BLaER1 (cell line): ENCODE measurements at regions not wholly inside any gene's neighbourhood (a gene's known extent, or its start where the extent isn't known, plus 50 kb on each side); places are given as distances from the start of the nearest gene placed in this dataset.
"Not testable (repeated sequence)": the region's sequence is repeated elsewhere in the genome, so short reads cannot be mapped to it uniquely, and the experiment has no call there.

Source experiments
- H3K27ac ChIP-seq: shearing (Covaris generic); formaldehyde crosslinking; 2 replicates; pipeline ENCODE4 v1.8.1; 2022
- H3K27me3 ChIP-seq: shearing (Covaris generic); formaldehyde crosslinking; 2 replicates; pipeline ENCODE4 v1.8.1; 2022
- H3K36me3 ChIP-seq: shearing (Covaris generic); formaldehyde crosslinking; 2 replicates; pipeline ENCODE4 v1.8.1; 2022
- H3K4me1 ChIP-seq: shearing (Covaris generic); formaldehyde crosslinking; 2 replicates; pipeline ENCODE4 v1.8.1; 2022
- H3K4me2 ChIP-seq: shearing (Covaris generic); formaldehyde crosslinking; 2 replicates; pipeline ENCODE4 v1.8.1; 2022
- H3K4me3 ChIP-seq: shearing (Covaris generic); formaldehyde crosslinking; 2 replicates; pipeline ENCODE4 v1.8.1; 2022
- H3K9ac ChIP-seq: shearing (Covaris generic); formaldehyde crosslinking; 2 replicates; pipeline ENCODE4 v1.8.1; 2022
- H3K9me3 ChIP-seq: shearing (Covaris generic); formaldehyde crosslinking; 2 replicates; pipeline ENCODE4 v1.8.1; 2022
- H4K20me1 ChIP-seq: shearing (Covaris generic); formaldehyde crosslinking; 2 replicates; pipeline ENCODE4 v1.8.1; 2022
- Cebpa-rat ChIP-seq: shearing (Covaris generic); IDR thresholded peaks from 2 replicates; pipeline ENCODE4 v1.8.1; 2022

DNA sequence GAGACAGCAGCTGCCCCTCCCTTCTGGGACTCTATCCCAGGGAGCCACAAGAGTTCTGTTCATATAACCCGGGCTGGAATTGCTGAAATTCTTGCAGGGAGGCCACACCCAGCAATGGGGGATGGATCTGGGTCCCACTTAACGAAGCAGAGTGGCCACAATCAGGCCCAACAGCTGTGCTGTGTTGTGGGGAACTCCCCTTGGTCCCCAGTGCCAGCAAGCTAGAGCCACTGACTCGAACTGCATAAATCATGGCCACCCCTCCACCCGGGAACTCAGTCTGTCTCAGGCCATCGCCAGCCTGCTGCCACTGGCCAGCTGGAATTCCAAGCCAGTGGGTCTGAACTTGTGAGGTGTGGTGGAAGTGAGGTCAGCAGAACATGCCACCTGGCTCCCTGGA lies 111.1 kb downstream of the KLF8 start:
- TF ChIP-seq Cebpa-rat = no peak
- Histone ChIP-seq H4K20me1 (no peaks in the 10 kb centered on the region), H3K4me2 (peak overlapping the region; percentile 29; the same call in 1 of the 2 replicates), H3K4me1 (peaks cover 7% of the 10 kb centered on the region; the same call in 1 of the 2 replicates), H3K27ac (no peak overlapping the region), H3K9me3 (peaks cover 6% of the 10 kb centered on the region; the same call in 1 of the 2 replicates), H3K4me3 (no peak overlapping the region), H3K27me3 (peaks cover 46% of the 10 kb centered on the region), H3K36me3 (no peaks in the 10 kb centered on the region), H3K9ac (no peak overlapping the region)

DNA sequence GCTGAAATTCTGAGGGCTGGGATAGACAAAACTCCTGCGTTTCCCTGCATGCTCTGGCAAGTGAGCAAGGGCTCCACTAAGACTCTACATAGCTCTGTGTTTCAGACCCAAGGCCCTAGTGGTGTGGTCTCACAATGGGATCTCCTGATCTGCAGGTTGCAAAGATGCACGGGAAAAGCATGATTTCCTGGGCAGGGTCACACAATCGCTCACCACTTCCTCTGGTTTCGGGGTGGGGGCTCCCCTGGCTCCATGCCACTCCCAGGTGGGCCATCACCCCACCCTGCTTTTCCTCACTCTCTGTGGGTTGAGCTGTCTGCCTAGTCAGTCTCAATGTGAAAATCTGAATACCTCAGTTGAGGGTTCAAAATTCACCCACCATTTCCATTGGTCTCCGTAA lies 111.5 kb downstream of the KLF8 start:
- H3K4me2 ChIP-seq = peak overlapping the region; percentile 29; the same call in 1 of the 2 replicates
- H3K27me3 ChIP-seq = peaks cover 46% of the 10 kb centered on the region
- H3K4me1 ChIP-seq = peaks cover 7% of the 10 kb centered on the region; the same call in 1 of the 2 replicates
- TF ChIP-seq Cebpa-rat = no peak
- H3K27ac ChIP-seq = no peak overlapping the region
- no peaks in the 10 kb centered on the region for H4K20me1 ChIP-seq
- H3K9ac ChIP-seq = no peak overlapping the region
- H3K36me3 ChIP-seq = no peaks in the 10 kb centered on the region
- peaks cover 6% of the 10 kb centered on the region; the same call in 1 of the 2 replicates for H3K9me3 ChIP-seq
- no peak overlapping the region for H3K4me3 ChIP-seq

DNA sequence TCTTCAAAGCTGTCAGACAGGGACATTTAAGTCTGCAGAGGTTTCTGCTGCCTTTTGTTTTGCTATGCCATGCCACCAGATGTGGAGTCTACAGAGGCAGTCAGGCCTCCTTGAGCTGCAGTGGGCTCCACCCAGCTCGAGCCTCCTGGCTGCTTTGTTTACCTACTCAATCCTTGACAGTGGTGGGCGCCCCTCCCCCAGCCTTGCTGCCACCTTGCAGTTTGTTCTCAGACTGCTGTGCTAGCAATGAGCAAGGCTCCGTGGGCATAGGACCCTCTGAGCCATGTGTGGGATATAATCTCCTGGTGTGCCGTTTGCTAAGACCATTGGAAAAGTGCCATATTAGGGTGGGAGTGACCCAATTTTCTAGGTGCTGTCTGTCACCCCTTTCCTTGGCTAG lies 126.0 kb downstream of the KLF8 start:
- peaks cover 14% of the 10 kb centered on the region for H3K27me3 ChIP-seq
- not testable (repeated sequence) for H3K27ac ChIP-seq, H4K20me1 ChIP-seq, H3K36me3 ChIP-seq, H3K4me1 ChIP-seq, H3K4me3 ChIP-seq, H3K4me2 ChIP-seq, H3K9me3 ChIP-seq, H3K9ac ChIP-seq

DNA sequence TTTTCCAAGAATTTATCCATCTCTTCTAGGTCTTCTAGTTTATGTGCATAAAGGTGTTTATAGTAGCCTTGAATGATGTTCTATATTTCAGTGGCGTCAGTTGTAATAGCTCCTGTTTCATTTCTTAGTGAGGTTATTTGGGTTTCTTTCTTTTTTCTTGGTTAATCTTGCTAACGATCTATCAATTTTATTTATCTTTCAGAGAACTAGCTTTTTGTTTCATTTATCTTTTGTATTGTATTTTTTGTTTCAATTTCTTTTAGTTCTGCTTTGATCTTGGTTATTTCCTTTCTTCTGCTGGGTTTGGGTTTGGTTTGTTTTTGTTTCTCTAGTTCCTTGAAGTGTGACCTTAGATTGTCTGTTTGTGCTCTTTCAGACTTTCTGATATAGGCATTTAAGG lies 133.0 kb downstream of the KLF8 start:
- H3K27me3 ChIP-seq = peaks cover 50% of the 10 kb centered on the region

DNA sequence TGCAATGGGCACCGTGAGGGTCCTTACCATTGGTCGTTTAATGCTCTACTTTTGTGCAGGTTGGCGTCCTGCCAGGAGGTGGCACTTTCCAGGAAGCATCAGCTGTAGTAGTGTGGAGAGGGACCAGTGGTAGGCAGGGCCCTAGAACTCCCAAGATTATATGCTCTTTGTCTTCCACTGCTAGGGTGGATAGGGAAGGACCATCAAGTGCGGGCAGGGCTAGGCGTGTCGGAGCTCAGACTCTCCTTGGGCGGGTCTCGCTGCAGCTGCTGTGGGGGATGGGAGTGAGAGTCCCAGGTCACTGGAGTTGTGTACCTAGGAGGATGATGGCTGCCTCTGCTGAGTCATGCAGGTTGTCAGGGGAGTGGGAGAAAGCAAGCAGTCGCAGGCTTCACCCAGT lies 134.7 kb downstream of the KLF8 start:
- Histone ChIP-seq H3K4me3 (no peak overlapping the region), H3K4me2 (no peak overlapping the region), H3K27ac (no peak overlapping the region), H4K20me1 (no peaks in the 10 kb centered on the region), H3K36me3 (no peaks in the 10 kb centered on the region), H3K27me3 (peaks cover 50% of the 10 kb centered on the region), H3K9ac (no peak overlapping the region), H3K9me3 (peaks cover 5% of the 10 kb centered on the region), H3K4me1 (no peaks in the 10 kb centered on the region)
- TF ChIP-seq Cebpa-rat = no peak

More for the DNA sequence above, 133.0 kb downstream of the KLF8 start:
- H3K27ac ChIP-seq, H4K20me1 ChIP-seq, H3K4me1 ChIP-seq, H3K9ac ChIP-seq, H3K9me3 ChIP-seq, H3K4me2 ChIP-seq, H3K4me3 ChIP-seq, H3K36me3 ChIP-seq: not testable (repeated sequence)

DNA sequence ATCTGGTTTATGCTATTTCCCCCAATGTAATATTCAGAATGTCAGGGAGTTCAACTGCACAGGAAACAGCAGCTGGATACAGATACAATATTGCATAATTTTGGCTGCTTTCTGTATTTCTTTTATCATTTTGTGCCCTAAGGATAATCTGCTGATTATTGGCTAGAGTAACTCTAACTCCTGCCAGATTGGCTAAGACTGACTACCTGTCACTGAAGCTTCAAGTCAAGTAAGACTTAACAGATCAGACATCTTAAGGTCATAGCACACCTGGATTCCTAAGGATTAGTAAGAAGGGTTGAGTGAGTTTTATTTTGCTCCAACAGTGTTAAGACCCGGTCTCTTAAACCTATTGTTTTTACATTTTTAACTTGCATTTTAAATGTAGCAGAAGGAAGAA lies 136.8 kb downstream of the KLF8 start:
- no peak for TF ChIP-seq Cebpa-rat
- Histone ChIP-seq H3K4me2 (no peak overlapping the region), H3K27ac (no peak overlapping the region), H3K27me3 (peaks cover 39% of the 10 kb centered on the region), H4K20me1 (no peaks in the 10 kb centered on the region), H3K9ac (no peak overlapping the region), H3K4me3 (no peak overlapping the region), H3K36me3 (no peaks in the 10 kb centered on the region), H3K4me1 (no peaks in the 10 kb centered on the region), H3K9me3 (no peaks in the 10 kb centered on the region; the same call in 1 of the 2 replicates)

DNA sequence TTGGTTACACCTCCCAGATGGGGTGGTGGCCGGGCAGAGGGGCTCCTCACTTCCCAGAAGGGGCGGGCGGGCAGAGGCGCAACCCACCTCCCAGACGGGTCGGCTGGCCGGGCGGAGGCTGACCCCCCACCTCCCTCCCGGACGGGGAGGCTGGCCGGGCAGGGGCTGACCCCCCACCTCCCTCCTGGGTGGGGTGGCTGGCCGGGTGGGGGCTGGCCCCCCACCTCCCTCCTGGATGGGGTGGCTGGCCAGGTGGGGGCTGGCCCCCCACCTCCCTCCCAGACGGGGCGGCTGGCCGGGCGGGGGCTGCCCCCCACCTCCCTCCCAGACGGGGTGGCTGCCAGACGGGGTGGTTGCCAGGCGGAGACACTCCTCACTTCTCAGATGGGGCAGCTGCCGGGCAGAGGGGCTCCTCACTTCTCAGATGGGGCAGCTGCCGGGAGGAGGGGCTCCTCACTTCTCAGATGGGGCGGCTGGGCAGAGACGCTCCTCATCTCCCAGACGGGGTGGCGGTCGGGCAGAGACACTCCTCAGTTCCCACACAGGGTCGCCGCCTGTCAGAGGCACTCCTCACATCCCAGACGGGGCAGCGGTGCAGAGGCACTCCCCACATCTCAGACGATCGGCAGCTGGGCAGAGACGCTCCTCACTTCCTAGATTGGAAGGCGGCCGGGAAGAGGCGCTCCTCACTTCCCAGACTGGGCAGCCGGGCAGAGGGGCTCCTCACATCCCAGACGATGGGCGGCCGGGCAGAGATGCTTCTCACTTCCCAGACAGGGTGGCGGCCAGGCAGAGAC lies 148.0 kb downstream of the KLF8 start:
- Histone ChIP-seq H3K9me3 (peaks cover 13% of the 10 kb centered on the region), H3K27me3 (peaks cover 48% of the 10 kb centered on the region)
- not testable (repeated sequence) for H3K9ac ChIP-seq, H3K4me2 ChIP-seq, H3K4me1 ChIP-seq, H3K27ac ChIP-seq, H3K4me3 ChIP-seq, H4K20me1 ChIP-seq, H3K36me3 ChIP-seq

DNA sequence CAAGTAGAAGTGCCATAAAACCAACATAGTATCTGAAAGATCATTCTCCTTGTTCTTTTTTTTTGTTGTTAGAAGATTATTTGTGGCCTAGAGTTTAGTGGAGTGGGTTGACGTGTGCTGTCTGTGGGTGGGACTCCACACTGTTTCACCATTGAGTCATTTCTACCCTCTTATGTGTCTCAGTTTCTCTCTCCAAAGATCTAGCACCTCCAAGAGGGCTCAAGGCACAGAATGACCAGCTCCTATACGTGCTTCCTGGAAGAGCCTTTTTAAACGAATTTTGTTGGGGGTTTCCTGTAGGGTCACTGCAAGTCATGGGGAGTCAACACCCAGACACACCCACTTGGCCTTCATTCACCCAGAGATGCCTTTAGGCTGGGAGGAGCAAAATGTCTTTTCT lies 150.1 kb downstream of the KLF8 start:
- no peaks in the 10 kb centered on the region for H3K4me1 ChIP-seq
- H3K36me3 ChIP-seq = no peaks in the 10 kb centered on the region
- H3K27ac ChIP-seq = no peak overlapping the region
- H3K4me2 ChIP-seq = no peak overlapping the region
- peaks cover 59% of the 10 kb centered on the region for H3K27me3 ChIP-seq
- H3K9ac ChIP-seq = no peak overlapping the region
- peaks cover 13% of the 10 kb centered on the region for H3K9me3 ChIP-seq
- no peak overlapping the region for H3K4me3 ChIP-seq
- no peaks in the 10 kb centered on the region for H4K20me1 ChIP-seq
- TF ChIP-seq Cebpa-rat = no peak

DNA sequence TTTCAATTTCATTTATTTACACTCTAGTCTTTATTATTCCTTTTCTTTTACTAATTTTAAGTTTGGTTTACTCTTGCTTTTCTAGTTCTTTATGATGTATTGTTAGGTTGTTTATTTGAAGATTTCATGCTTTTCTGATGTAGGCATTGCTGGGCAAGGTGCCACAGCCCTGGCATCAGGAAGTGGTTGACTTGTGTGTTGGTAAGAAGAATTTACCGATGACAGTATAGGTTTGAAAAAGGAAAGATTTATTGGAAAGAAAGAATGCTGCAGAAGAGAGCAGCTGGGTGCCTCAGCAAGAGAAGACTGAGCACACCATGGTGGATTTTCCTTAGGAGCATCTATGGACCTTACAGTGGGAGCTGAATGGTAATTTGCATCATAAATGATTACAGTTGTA lies 153.2 kb downstream of the KLF8 start:
- TF ChIP-seq Cebpa-rat = no peak

DNA sequence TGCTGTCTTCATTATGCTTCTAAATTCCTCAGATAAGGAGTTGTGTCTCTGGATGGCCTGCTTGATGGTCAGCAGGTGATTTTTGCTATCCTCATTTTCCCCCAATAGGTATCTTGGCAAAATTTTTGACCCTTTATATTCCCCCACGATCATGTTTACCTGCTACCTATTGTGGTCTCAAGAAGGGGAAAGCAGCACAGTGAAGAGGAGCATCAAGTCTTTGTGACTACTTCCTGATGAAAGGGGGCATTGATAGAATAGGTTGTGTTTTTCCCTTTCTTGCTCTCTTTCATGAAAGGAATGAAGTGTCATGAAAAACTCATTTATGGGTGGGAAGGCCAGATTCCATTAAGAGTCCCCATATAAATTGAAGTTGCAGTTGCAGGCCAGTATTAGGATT lies 153.8 kb downstream of the KLF8 start:
- H3K9ac ChIP-seq = no peak overlapping the region
- no peaks in the 10 kb centered on the region for H3K36me3 ChIP-seq
- no peak overlapping the region for H3K4me2 ChIP-seq
- H3K4me1 ChIP-seq = no peaks in the 10 kb centered on the region
- H3K27ac ChIP-seq = no peak overlapping the region
- H3K4me3 ChIP-seq = no peak overlapping the region
- H4K20me1 ChIP-seq = no peaks in the 10 kb centered on the region
- peaks cover 53% of the 10 kb centered on the region for H3K27me3 ChIP-seq
- TF ChIP-seq Cebpa-rat = no peak
- peaks cover 1% of the 10 kb centered on the region for H3K9me3 ChIP-seq

More for the DNA sequence above, 153.2 kb downstream of the KLF8 start:
- Histone ChIP-seq H3K36me3 (no peaks in the 10 kb centered on the region), H3K4me1 (no peaks in the 10 kb centered on the region), H3K4me2 (no peak overlapping the region), H3K9ac (no peak overlapping the region), H3K9me3 (peaks cover 7% of the 10 kb centered on the region), H3K4me3 (no peak overlapping the region), H3K27me3 (peaks cover 51% of the 10 kb centered on the region), H3K27ac (no peak overlapping the region), H4K20me1 (no peaks in the 10 kb centered on the region)

DNA sequence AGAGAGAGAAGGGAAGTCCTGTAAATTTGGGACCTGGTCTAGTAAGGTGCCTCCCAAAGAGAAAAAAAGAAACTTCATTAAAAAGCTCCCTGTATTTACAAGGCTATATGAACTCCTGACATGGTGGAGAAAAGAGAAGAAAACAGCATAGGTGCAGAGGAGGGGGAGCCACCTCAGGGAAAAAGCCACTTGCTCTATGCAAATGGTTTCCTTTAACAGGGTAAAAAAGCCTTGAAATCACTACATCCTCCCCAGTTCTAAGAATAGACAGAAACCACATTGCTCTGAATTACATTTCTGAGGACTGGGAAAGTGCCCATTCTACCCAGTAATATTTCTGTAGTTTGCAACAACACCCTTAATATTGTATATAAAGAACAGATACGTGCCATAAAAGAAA lies 165.5 kb downstream of the KLF8 start:
- H4K20me1 ChIP-seq = no peaks in the 10 kb centered on the region
- no peak for TF ChIP-seq Cebpa-rat
- H3K4me3 ChIP-seq = no peak overlapping the region
- no peak overlapping the region for H3K27ac ChIP-seq
- no peaks in the 10 kb centered on the region for H3K36me3 ChIP-seq
- H3K4me1 ChIP-seq = no peaks in the 10 kb centered on the region
- peaks cover 54% of the 10 kb centered on the region for H3K27me3 ChIP-seq
- H3K9ac ChIP-seq = no peak overlapping the region
- no peaks in the 10 kb centered on the region for H3K9me3 ChIP-seq
- no peak overlapping the region for H3K4me2 ChIP-seq
